H9 (cell line): ENCODE measurements at regions not wholly inside any gene's neighbourhood (a gene's known extent, or its start where the extent isn't known, plus 50 kb on each side); places are given as distances from the start of the nearest gene placed in this dataset.

Experiments used
- DNase-seq: peaks from one replicate; pipeline ENCODE4 v3.0.0-alpha.2; 2017
- H2AFZ ChIP-seq: one replicate; pipeline ENCODE4 v1.6.1; 2013; ENCODE audit warnings: mild to moderate bottlenecking, low read length, control low read depth, moderate library complexity
- H2AK5ac ChIP-seq: 2 replicates; pipeline ENCODE4 v1.6.1; 2013; ENCODE audit warnings: low read length, control low read depth, mixed read lengths; ENCODE audit not compliant: insufficient read length
- H2BK120ac ChIP-seq: one replicate; pipeline ENCODE4 v1.6.1; 2013; ENCODE audit warnings: low read depth, mild to moderate bottlenecking, low read length, control low read depth, inconsistent platforms; ENCODE audit not compliant: poor library complexity, severe bottlenecking
- H2BK12ac ChIP-seq: 2 replicates; pipeline ENCODE4 v1.6.1; 2013; ENCODE audit warnings: low read length, control low read depth, mixed read lengths, low read depth; ENCODE audit not compliant: insufficient read length
- H2BK15ac ChIP-seq: 2 replicates; pipeline ENCODE4 v1.6.1; 2013; ENCODE audit warnings: low read depth, low read length, control low read depth
- H2BK20ac ChIP-seq: one replicate; pipeline ENCODE4 v1.6.1; 2013; ENCODE audit warnings: low read depth, mild to moderate bottlenecking, low read length, control low read depth, inconsistent platforms; ENCODE audit not compliant: poor library complexity, severe bottlenecking
- H2BK5ac ChIP-seq: 2 replicates; pipeline ENCODE4 v1.6.1; 2013; ENCODE audit warnings: low read length, control low read depth, mixed read lengths; ENCODE audit not compliant: insufficient read length
- H3K14ac ChIP-seq: 2 replicates; pipeline ENCODE4 v1.6.1; 2013; ENCODE audit warnings: low read length, control low read depth; ENCODE audit not compliant: insufficient read depth
- H3K18ac ChIP-seq: 2 replicates; pipeline ENCODE4 v1.6.1; 2013; ENCODE audit warnings: low read depth, mild to moderate bottlenecking, mixed read lengths, low read length, control low read depth; ENCODE audit not compliant: insufficient read length
- H3K23ac ChIP-seq: 2 replicates; pipeline ENCODE4 v1.6.1; 2013; ENCODE audit warnings: low read length, control low read depth, mixed read lengths, low read depth; ENCODE audit not compliant: insufficient read length
- H3K23me2 ChIP-seq: 2 replicates; pipeline ENCODE4 v1.6.1; 2013; ENCODE audit warnings: low read depth, mild to moderate bottlenecking, mixed read lengths, low read length, control low read depth; ENCODE audit not compliant: insufficient read length, poor library complexity, severe bottlenecking
- H3K27ac ChIP-seq: 2 replicates; pipeline ENCODE4 v1.5.1; 2013; ENCODE audit warnings: low read length, control low read depth, mixed read lengths, low read depth; ENCODE audit not compliant: insufficient read length
- H3K27me3 ChIP-seq: 2 replicates; pipeline ENCODE4 v1.6.1; 2013; ENCODE audit warnings: low read length, control low read depth, inconsistent platforms; ENCODE audit not compliant: insufficient read depth
- H3K4ac ChIP-seq: 2 replicates; pipeline ENCODE4 v1.6.1; 2013; ENCODE audit warnings: low read depth, mild to moderate bottlenecking, control low read depth, inconsistent platforms, low read length, moderate library complexity
- H3K4me1 ChIP-seq: 2 replicates; pipeline ENCODE4 v1.6.1; 2013; ENCODE audit warnings: low read length, control low read depth, inconsistent platforms; ENCODE audit not compliant: insufficient read depth
- H3K4me2 ChIP-seq: 2 replicates; pipeline ENCODE4 v1.6.1; 2013; ENCODE audit warnings: low read length, control low read depth, mixed read lengths; ENCODE audit not compliant: insufficient read length, insufficient read depth
- H3K56ac ChIP-seq: 2 replicates; pipeline ENCODE4 v1.6.1; 2013; ENCODE audit warnings: low read depth, mild to moderate bottlenecking, mixed read lengths, low read length, control low read depth; ENCODE audit not compliant: insufficient read length
- H3K79me1 ChIP-seq: 2 replicates; pipeline ENCODE4 v1.6.1; 2013; ENCODE audit warnings: low read depth, mild to moderate bottlenecking, moderate library complexity, low read length, control low read depth, inconsistent platforms; ENCODE audit not compliant: insufficient read depth, poor library complexity, severe bottlenecking
- H3K79me2 ChIP-seq: 2 replicates; pipeline ENCODE4 v1.6.1; 2013; ENCODE audit warnings: low read length, control low read depth, inconsistent platforms; ENCODE audit not compliant: insufficient read depth
- H3K9ac ChIP-seq: 2 replicates; pipeline ENCODE4 v1.6.1; 2013; ENCODE audit warnings: low read length, control low read depth, mixed read lengths; ENCODE audit not compliant: insufficient read length; ENCODE audit errors: extremely low read depth
- H3K9me3 ChIP-seq: one replicate; pipeline ENCODE4 v1.6.1; 2013; ENCODE audit warnings: low read depth, low read length, inconsistent platforms; ENCODE audit not compliant: control insufficient read depth
- H3T11ph ChIP-seq: one replicate; pipeline ENCODE4 v1.6.1; 2013; ENCODE audit warnings: mild to moderate bottlenecking, low read length, control low read depth, inconsistent platforms
- H4K20me1 ChIP-seq: one replicate; pipeline ENCODE4 v1.6.1; 2013; ENCODE audit not compliant: control insufficient read depth, insufficient read length, insufficient read depth
- H4K5ac ChIP-seq: 2 replicates; pipeline ENCODE4 v1.6.1; 2013; ENCODE audit warnings: low read depth, mild to moderate bottlenecking, mixed read lengths, low read length, control low read depth; ENCODE audit not compliant: insufficient read length
- H4K8ac ChIP-seq: replicated peaks from 2 replicates; pipeline ENCODE4 v1.6.1; 2013; ENCODE audit warnings: low read length, control low read depth, mixed read lengths, low read depth; ENCODE audit not compliant: insufficient read length
- H4K91ac ChIP-seq: 2 replicates; pipeline ENCODE4 v1.6.1; 2013; ENCODE audit warnings: low read depth, mild to moderate bottlenecking, moderate library complexity, mixed read lengths, low read length, control low read depth; ENCODE audit not compliant: insufficient read length
- H3K27ac Mint-ChIP-seq, 3 experiments: 2 replicates in 2 of 3; 3 replicates in 1 of 3; pipeline ENCODE4 v1.8.0; 2020 to 2021; ENCODE audit warnings: mixed read lengths in 3 of 3, mild to moderate bottlenecking in 1 of 3, moderate library complexity in 1 of 3
- H3K27me3 Mint-ChIP-seq: 2 replicates; pipeline ENCODE4 v1.8.0; 2021; ENCODE audit warnings: low read depth, mild to moderate bottlenecking, moderate library complexity, mixed read lengths
- H3K36me3 Mint-ChIP-seq, 3 experiments: 2 replicates in 2 of 3; 3 replicates in 1 of 3; pipeline ENCODE4 v1.8.0; 2020 to 2021; ENCODE audit warnings: low read depth in 3 of 3, mixed read lengths in 3 of 3; ENCODE audit not compliant: insufficient read depth in 1 of 3
- H3K4me1 Mint-ChIP-seq, 2 experiments: 2 replicates each; pipeline ENCODE4 v1.8.0; 2020; ENCODE audit warnings: mixed read lengths in 2 of 2
- H3K4me3 Mint-ChIP-seq, 2 experiments: 2 replicates in 1 of 2; 3 replicates in 1 of 2; pipeline ENCODE4 v1.8.0; 2020 to 2021; ENCODE audit warnings: mild to moderate bottlenecking in 2 of 2, mixed read lengths in 2 of 2, moderate library complexity in 1 of 2
- H3K9me3 Mint-ChIP-seq, 2 experiments: 2 replicates in 1 of 2; 3 replicates in 1 of 2; pipeline ENCODE4 v1.8.0; 2020; ENCODE audit warnings: mild to moderate bottlenecking in 2 of 2, mixed read lengths in 2 of 2, moderate library complexity in 1 of 2
- CTCF ChIP-seq: fragments of 200-600 bp; sonication (generic); conservative IDR thresholded peaks from 3 replicates; pipeline ENCODE4 v1.8.0; 2021; ENCODE audit warnings: antibody characterized with exemption, mild to moderate bottlenecking
- WGBS: extraction: QIAGEN DNeasy Blood & Tissue Kit; methylation state at CpG from one replicate; pipeline ENCODE4 v1.1.7; 2013; ENCODE audit warnings: missing lambda C conversion rate, low lambda C conversion rate, mixed read lengths; ENCODE audit not compliant: insufficient read length; ENCODE audit errors: extremely low coverage; 5-methylcytosine and 5-hydroxymethylcytosine counted together

GRCh38 chr15:26261413-26261812, 398.3 kb upstream of the ATP10A start:
- H3K27ac ChIP-seq: no peak overlapping the region
- no CpG with 5 or more reads among the region's 5 CpGs for WGBS
- no peaks in the 10 kb centered on the region for H4K20me1 ChIP-seq
- no peak overlapping the region for H2AK5ac ChIP-seq
- no peaks in the 10 kb centered on the region for H3K9me3 ChIP-seq
- no peak overlapping the region for H3K9ac ChIP-seq
- Mint-ChIP-seq H3K9me3 (no peaks in the 10 kb centered on the region; a peak in 1 of 5 replicates), H3K36me3 (no peaks in the 10 kb centered on the region), H3K4me1 (peaks cover 13 to 14% of the 10 kb centered on the region in 2 experiments), H3K27ac (peak overlapping the region in 2 of 3 experiments; percentile 21 to 24; a peak in 3 of 7 replicates), H3K4me3 (no peak overlapping the region), H3K27me3 (no peaks in the 10 kb centered on the region)
- H3K14ac ChIP-seq: no peak overlapping the region; the same call in 1 of the 2 replicates
- H2AFZ ChIP-seq: no peak overlapping the region
- no peaks in the 10 kb centered on the region for H3K79me2 ChIP-seq
- H3K4me2 ChIP-seq: no peak overlapping the region
- no peak overlapping the region for H2BK12ac ChIP-seq
- no peak overlapping the region for H4K8ac ChIP-seq
- TF ChIP-seq CTCF: no peak
- no peak overlapping the region for H4K5ac ChIP-seq
- no peaks in the 10 kb centered on the region for H3K4me1 ChIP-seq
- no peak overlapping the region for H3K23ac ChIP-seq
- H2BK15ac ChIP-seq: no peak overlapping the region
- H3K79me1 ChIP-seq: no peaks in the 10 kb centered on the region
- H2BK20ac ChIP-seq: no peak overlapping the region
- H3K27me3 ChIP-seq: no peaks in the 10 kb centered on the region
- no peak overlapping the region for H2BK120ac ChIP-seq
- H3K56ac ChIP-seq: no peak overlapping the region
- no peak overlapping the region for H3K4ac ChIP-seq
- no peak overlapping the region for H2BK5ac ChIP-seq
- H4K91ac ChIP-seq: no peak overlapping the region
- H3T11ph ChIP-seq: no peak overlapping the region
- H3K18ac ChIP-seq: no peak overlapping the region
- DNase-seq: no peak
- H3K23me2 ChIP-seq: no peaks in the 10 kb centered on the region
